Gastrocnemius medialis (tissue), 4 donors: ENCODE measurements at regions not wholly inside any gene's neighbourhood (a gene's known extent, or its start where the extent isn't known, plus 50 kb on each side); places are given as distances from the start of the nearest gene placed in this dataset.

Experiments
- POLR2A ChIP-seq, 2 donors: fragments of 450-650 bp; IDR thresholded peaks; one replicate each; pipeline ENCODE4 v1.6.1; 2017; ENCODE audit warnings: antibody characterized with exemption in 2 of 2, mild to moderate bottlenecking in 2 of 2, moderate library complexity in 2 of 2
- TF ChIP-seq, protein P1 (sequence below), 5 experiments: fragments of 450-650 bp in 3 of 5; fragments of 200-600 bp in 2 of 5; sonication (generic) in 2 of 5; IDR thresholded peaks in 4 of 5; conservative IDR thresholded peaks in 1 of 5; 1 replicate in 4 of 5; 2 replicates in 1 of 5; pipeline ENCODE4 v1.5.1; 2016 to 2019; ENCODE audit warnings: antibody characterized with exemption in 5 of 5, mild to moderate bottlenecking in 3 of 5, moderate library complexity in 3 of 5

- TF ChIP-seq, protein P1, sequence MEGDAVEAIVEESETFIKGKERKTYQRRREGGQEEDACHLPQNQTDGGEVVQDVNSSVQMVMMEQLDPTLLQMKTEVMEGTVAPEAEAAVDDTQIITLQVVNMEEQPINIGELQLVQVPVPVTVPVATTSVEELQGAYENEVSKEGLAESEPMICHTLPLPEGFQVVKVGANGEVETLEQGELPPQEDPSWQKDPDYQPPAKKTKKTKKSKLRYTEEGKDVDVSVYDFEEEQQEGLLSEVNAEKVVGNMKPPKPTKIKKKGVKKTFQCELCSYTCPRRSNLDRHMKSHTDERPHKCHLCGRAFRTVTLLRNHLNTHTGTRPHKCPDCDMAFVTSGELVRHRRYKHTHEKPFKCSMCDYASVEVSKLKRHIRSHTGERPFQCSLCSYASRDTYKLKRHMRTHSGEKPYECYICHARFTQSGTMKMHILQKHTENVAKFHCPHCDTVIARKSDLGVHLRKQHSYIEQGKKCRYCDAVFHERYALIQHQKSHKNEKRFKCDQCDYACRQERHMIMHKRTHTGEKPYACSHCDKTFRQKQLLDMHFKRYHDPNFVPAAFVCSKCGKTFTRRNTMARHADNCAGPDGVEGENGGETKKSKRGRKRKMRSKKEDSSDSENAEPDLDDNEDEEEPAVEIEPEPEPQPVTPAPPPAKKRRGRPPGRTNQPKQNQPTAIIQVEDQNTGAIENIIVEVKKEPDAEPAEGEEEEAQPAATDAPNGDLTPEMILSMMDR (IDR thresholded peaks at IDR 0.05 in 4 of 5, conservative IDR thresholded peaks at IDR 0.05 in 1 of 5): no peak
- TF ChIP-seq POLR2A (IDR thresholded peaks at IDR 0.05): no peak
Observed at GRCh38 chr3:150236316-150237082, 171.6 kb upstream of the TSC22D2 start.
